ENCODE measurements at regions not wholly inside any gene's neighbourhood (a gene's known extent, or its start where the extent isn't known, plus 50 kb on each side); places are given as distances from the start of the nearest gene placed in this dataset.

- BruUV-seq (replicated peaks) = no TSS peak
These were observed 337.6 kb upstream of the CHRM2 start for GRCh38 chr7:136530831-136531230.

GRCh38 chr7:136528329-136528728, 340.1 kb upstream of the CHRM2 start:
- BruUV-seq (replicated peaks) = no TSS peak
- no peaks in the 10 kb centered on the region for H3F3A ChIP-seq (ENCODE audit: insufficient read depth, low read depth)
- H2AFZ ChIP-seq = no peak overlapping the region
- intact Hi-C loops (cut with micrococcal nuclease; ENCODE audit: unreplicated experiment) = no loop called here
- no peaks in the 10 kb centered on the region for H3K27me3 ChIP-seq (ENCODE audit: insufficient read depth, low read depth)
- no peak overlapping the region for H3K4me3 ChIP-seq
- no peaks in the 10 kb centered on the region for H3K9me3 ChIP-seq (ENCODE audit: insufficient read depth, low read depth)
- CTCF ChIA-PET = no interaction called here
- peak; percentile 8 to 39 for DNase-seq
- POLR2A ChIA-PET (ENCODE audit: unreplicated experiment) = interaction anchor here (0.5 to 0.6 kb wide), 2 partner anchors 8 to 90 kb away, joined by 4 to 6 read pairs; no protein-coding TSS in a partner anchor
- no peaks in the 10 kb centered on the region for H3K36me3 ChIP-seq (ENCODE audit: low read depth)
- H3K79me2 ChIP-seq (ENCODE audit: low read depth) = no peaks in the 10 kb centered on the region
- no peak overlapping the region for H3K4me2 ChIP-seq
- H3K9me2 ChIP-seq (ENCODE audit: insufficient read depth) = 0 out of 2 replicates have a peak, but pooled peaks cover 3% of the 10 kb centered on the region
- no peaks in the 10 kb centered on the region for H3K4me1 ChIP-seq (replicated peaks; ENCODE audit: insufficient read depth)
- no peaks in the 10 kb centered on the region for H4K20me1 ChIP-seq (ENCODE audit: insufficient read depth)
- TF ChIP-seq EZH2 (IDR thresholded peaks at IDR 0.05; ENCODE audit: low read depth) (no peak), CTCF (conservative IDR thresholded peaks at IDR 0.05) (no peak)
- H3K27ac ChIP-seq = no peak overlapping the region

More at GRCh38 chr7:136530831-136531230, 337.6 kb upstream of the CHRM2 start:
- Histone ChIP-seq H2AFZ (no peak overlapping the region), H3K9me3 (ENCODE audit: insufficient read depth, low read depth) (no peaks in the 10 kb centered on the region), H4K20me1 (ENCODE audit: insufficient read depth) (no peaks in the 10 kb centered on the region), H3K36me3 (ENCODE audit: low read depth) (no peaks in the 10 kb centered on the region), H3K27ac (no peak overlapping the region), H3K9me2 (ENCODE audit: insufficient read depth) (0 out of 2 replicates have a peak, but pooled peaks cover 3% of the 10 kb centered on the region), H3K4me3 (no peak overlapping the region), H3F3A (ENCODE audit: insufficient read depth, low read depth) (no peaks in the 10 kb centered on the region), H3K79me2 (ENCODE audit: low read depth) (no peaks in the 10 kb centered on the region), H3K4me1 (replicated peaks; ENCODE audit: insufficient read depth) (no peaks in the 10 kb centered on the region), H3K4me2 (no peak overlapping the region), H3K27me3 (ENCODE audit: insufficient read depth, low read depth) (no peaks in the 10 kb centered on the region)
- POLR2A ChIA-PET (ENCODE audit: unreplicated experiment) = no interaction called here
- CTCF ChIA-PET = no interaction called here
- no peak for DNase-seq
- intact Hi-C loops (cut with micrococcal nuclease; ENCODE audit: unreplicated experiment) = no loop called here
- no peak for TF ChIP-seq EZH2 (IDR thresholded peaks at IDR 0.05; ENCODE audit: low read depth)
- no peak for TF ChIP-seq CTCF (conservative IDR thresholded peaks at IDR 0.05)

GRCh38 chr7:136527554-136527953, 340.9 kb upstream of the CHRM2 start:
- Histone ChIP-seq H3K9me3 (ENCODE audit: insufficient read depth, low read depth) (no peaks in the 10 kb centered on the region), H4K20me1 (ENCODE audit: insufficient read depth) (no peaks in the 10 kb centered on the region), H3K36me3 (ENCODE audit: low read depth) (no peaks in the 10 kb centered on the region), H2AFZ (no peak overlapping the region), H3K9me2 (ENCODE audit: insufficient read depth) (0 out of 2 replicates have a peak, but pooled peaks cover 3% of the 10 kb centered on the region), H3K79me2 (ENCODE audit: low read depth) (no peaks in the 10 kb centered on the region), H3K4me3 (no peak overlapping the region), H3K4me2 (no peak overlapping the region), H3K27me3 (ENCODE audit: insufficient read depth, low read depth) (no peaks in the 10 kb centered on the region), H3K27ac (no peak overlapping the region), H3K4me1 (replicated peaks; ENCODE audit: insufficient read depth) (no peaks in the 10 kb centered on the region), H3F3A (ENCODE audit: insufficient read depth, low read depth) (no peaks in the 10 kb centered on the region)
- BruUV-seq (replicated peaks) = no TSS peak
- DNase-seq = no peak
- TF ChIP-seq CTCF (conservative IDR thresholded peaks at IDR 0.05) (no peak), EZH2 (IDR thresholded peaks at IDR 0.05; ENCODE audit: low read depth) (no peak)
- CTCF ChIA-PET = no interaction called here
- POLR2A ChIA-PET (ENCODE audit: unreplicated experiment) = interaction anchor here (0.5 kb wide), 1 partner anchor 9 kb away, joined by 6 read pairs; no protein-coding TSS in a partner anchor
- intact Hi-C loops (cut with micrococcal nuclease; ENCODE audit: unreplicated experiment) = no loop called here

All from PC-9 (cell line).